ENCODE measurements at regions not wholly inside any gene's neighbourhood (a gene's known extent, or its start where the extent isn't known, plus 50 kb on each side); places are given as distances from the start of the nearest gene placed in this dataset.

GRCh38 chr3:177770383-177771230 is 573.3 kb upstream of the TBL1XR1 start:
- Histone ChIP-seq H3K36me3 (ENCODE audit: control insufficient read depth, insufficient read depth, low read length) (no peaks in the 10 kb centered on the region), H3K79me2 (peaks cover 72% of the 10 kb centered on the region), H3K9ac (no peak overlapping the region), H3K4me3 (ENCODE audit: low read depth, low read length) (no peak overlapping the region), H2AFZ (no peak overlapping the region), H3K4me1 (peaks cover 76% of the 10 kb centered on the region), H3K27me3 (ENCODE audit: control insufficient read depth, insufficient read depth, low read length) (no peaks in the 10 kb centered on the region), H3K4me2 (ENCODE audit: low read length) (no peak overlapping the region), H3K27ac (peak overlapping the region; percentile 98), H3K9me3 (ENCODE audit: control insufficient read depth, low read length) (no peaks in the 10 kb centered on the region)
- TF ChIP-seq CTCF (IDR thresholded peaks at IDR 0.05), result no peak

GRCh38 chr3:177771780-177772179 is 574.5 kb upstream of the TBL1XR1 start:
- Histone ChIP-seq H3K79me2 (peaks cover 79% of the 10 kb centered on the region), H3K9ac (no peak overlapping the region), H3K4me2 (ENCODE audit: low read length) (no peak overlapping the region), H3K4me1 (peaks cover 76% of the 10 kb centered on the region), H3K36me3 (ENCODE audit: control insufficient read depth, insufficient read depth, low read length) (no peaks in the 10 kb centered on the region), H3K4me3 (ENCODE audit: low read depth, low read length) (no peak overlapping the region), H3K9me3 (ENCODE audit: control insufficient read depth, low read length) (no peaks in the 10 kb centered on the region), H3K27me3 (ENCODE audit: control insufficient read depth, insufficient read depth, low read length) (no peaks in the 10 kb centered on the region), H3K27ac (peak overlapping the region; percentile 98), H2AFZ (no peak overlapping the region)
- no peak for TF ChIP-seq CTCF (IDR thresholded peaks at IDR 0.05)

GRCh38 chr3:177772908-177773557 is 575.8 kb upstream of the TBL1XR1 start:
- Histone ChIP-seq H3K27ac (peak overlapping the region; percentile 98), H2AFZ (no peak overlapping the region), H3K4me1 (peaks cover 85% of the 10 kb centered on the region), H3K27me3 (ENCODE audit: control insufficient read depth, insufficient read depth, low read length) (no peaks in the 10 kb centered on the region), H3K9me3 (ENCODE audit: control insufficient read depth, low read length) (peaks cover 3% of the 10 kb centered on the region), H3K36me3 (ENCODE audit: control insufficient read depth, insufficient read depth, low read length) (no peaks in the 10 kb centered on the region), H3K79me2 (peaks cover 84% of the 10 kb centered on the region), H3K9ac (no peak overlapping the region), H3K4me2 (ENCODE audit: low read length) (no peak overlapping the region), H3K4me3 (ENCODE audit: low read depth, low read length) (no peak overlapping the region)
- no peak for TF ChIP-seq CTCF (IDR thresholded peaks at IDR 0.05)

- Histone ChIP-seq H3K4me3 (ENCODE audit: low read depth, low read length) (no peak overlapping the region), H3K36me3 (ENCODE audit: control insufficient read depth, insufficient read depth, low read length) (no peaks in the 10 kb centered on the region), H3K9me3 (ENCODE audit: control insufficient read depth, low read length) (peaks cover 3% of the 10 kb centered on the region), H2AFZ (no peak overlapping the region), H3K27me3 (ENCODE audit: control insufficient read depth, insufficient read depth, low read length) (no peaks in the 10 kb centered on the region), H3K79me2 (peaks cover 83% of the 10 kb centered on the region), H3K27ac (peak overlapping the region; percentile 98), H3K4me2 (ENCODE audit: low read length) (no peak overlapping the region), H3K4me1 (peaks cover 91% of the 10 kb centered on the region), H3K9ac (no peak overlapping the region)
- no peak for TF ChIP-seq CTCF (IDR thresholded peaks at IDR 0.05)
Measured at GRCh38 chr3:177773717-177774116, 576.4 kb upstream of the TBL1XR1 start.
